Astrocyte of the cerebellum (primary cell): ENCODE measurements at regions not wholly inside any gene's neighbourhood (a gene's known extent, or its start where the extent isn't known, plus 50 kb on each side); places are given as distances from the start of the nearest gene placed in this dataset.

ENCODE experiments used
- DNase-seq: peaks from one replicate; pipeline ENCODE4 v3.0.0-alpha.2; 2011; ENCODE audit warnings: low read depth
- H3K4me3 ChIP-seq: 2 replicates; pipeline ENCODE4 v1.5.1; 2011; ENCODE audit warnings: mild to moderate bottlenecking, low read depth, low read length, moderate library complexity
- CTCF ChIP-seq: IDR thresholded peaks from 2 replicates; pipeline ENCODE4 v1.5.1; 2012; ENCODE audit warnings: low read length, low read depth, moderate library complexity, mild to moderate bottlenecking; ENCODE audit errors: missing control alignments
- in situ Hi-C: cut with HindIII; loops from 2 replicates; pipeline ENCODE4 v1.10.0; 2017; ENCODE audit warnings: low sequenced_read_pairs

DNA sequence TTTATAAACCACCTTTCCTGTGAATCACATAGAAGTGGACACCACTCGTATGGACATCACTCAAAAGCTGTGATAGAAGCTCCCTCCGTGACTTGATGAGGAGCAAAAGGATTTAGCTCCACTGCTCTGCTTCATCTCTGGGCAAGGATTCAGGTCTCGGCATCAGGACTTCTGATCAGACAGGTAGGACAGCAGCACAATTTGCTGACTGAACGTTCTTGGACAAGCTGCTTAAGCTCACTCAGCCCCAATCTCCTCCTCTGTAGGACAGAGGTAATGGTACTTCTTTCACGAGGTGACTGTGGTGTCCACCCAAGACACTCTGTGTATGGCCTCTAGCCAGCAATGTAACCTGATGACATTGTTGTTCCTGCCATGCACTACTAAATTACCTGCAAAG is 122.6 kb upstream of the AJAP1 start:
- no peak overlapping the region for H3K4me3 ChIP-seq
- TF ChIP-seq CTCF = no peak
- in situ Hi-C loops = no loop called here
- DNase-seq = no peak

DNA sequence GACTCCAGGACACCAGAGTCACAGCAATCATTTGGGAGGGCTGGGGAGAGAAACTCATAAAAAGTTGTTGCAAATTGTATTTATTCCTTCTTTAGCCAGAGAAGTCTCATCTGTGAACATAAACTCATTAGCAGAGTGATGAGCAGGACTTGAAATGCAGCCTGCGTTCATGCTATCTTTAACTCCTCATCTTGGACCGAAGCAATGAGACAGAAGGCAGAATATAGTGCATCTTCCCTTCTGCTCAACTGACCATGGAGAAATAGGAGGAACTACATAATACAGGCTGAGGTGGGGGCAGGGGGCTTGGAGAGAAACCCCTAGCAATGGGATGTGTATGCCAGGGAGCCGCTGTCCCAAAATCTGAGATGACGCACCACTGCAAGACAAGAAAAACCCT is 121.8 kb upstream of the AJAP1 start:
- in situ Hi-C loops = no loop called here
- DNase-seq = no peak
- no peak overlapping the region for H3K4me3 ChIP-seq
- TF ChIP-seq CTCF = no peak

DNA sequence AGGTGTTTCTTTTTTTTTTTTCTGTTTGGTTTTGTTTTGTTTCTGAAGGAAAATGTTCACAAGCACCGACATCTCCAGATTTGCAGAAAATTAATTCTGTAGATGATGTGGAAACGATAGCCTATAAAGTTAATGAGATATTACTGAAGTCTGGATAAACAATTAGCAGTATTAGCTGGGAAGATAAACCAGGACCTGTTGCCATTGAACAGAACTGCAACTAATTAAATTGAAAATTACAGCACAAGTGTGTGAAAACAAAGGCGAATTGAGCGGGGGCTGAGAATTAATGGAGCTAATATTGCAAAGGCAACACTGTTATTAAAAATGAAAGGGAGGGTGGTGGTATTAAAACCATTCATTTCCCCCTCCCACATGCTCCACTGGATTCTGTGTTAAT is 107.5 kb upstream of the AJAP1 start:
- no peak for TF ChIP-seq CTCF
- in situ Hi-C loops = no loop called here
- no peak overlapping the region for H3K4me3 ChIP-seq
- DNase-seq = no peak

DNA sequence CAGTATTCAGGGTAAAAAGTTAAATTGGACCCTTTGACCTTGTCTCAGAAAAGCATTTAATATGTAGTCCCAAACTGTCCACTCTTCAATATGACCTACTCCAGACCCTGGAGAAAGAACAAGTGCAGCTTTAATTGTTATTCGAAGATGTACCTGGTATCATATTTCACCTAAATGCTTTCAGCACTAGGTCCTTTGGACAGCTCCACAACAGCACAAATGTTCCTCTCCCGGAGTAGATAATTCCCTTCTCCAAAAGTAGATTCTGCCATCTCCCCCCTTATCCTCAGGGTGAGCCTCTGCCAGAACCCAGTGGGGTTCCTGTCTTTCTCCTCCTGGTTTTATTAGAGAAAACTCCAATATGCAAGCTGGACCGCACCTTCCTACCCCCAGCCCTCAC is 104.5 kb upstream of the AJAP1 start:
- no peak for DNase-seq
- TF ChIP-seq CTCF = no peak
- H3K4me3 ChIP-seq = no peak overlapping the region
- in situ Hi-C loops = no loop called here

GRCh38 chr1:4550941-4551340 is 103.5 kb upstream of the AJAP1 start:
- in situ Hi-C loops = no loop called here
- DNase-seq = no peak
- no peak overlapping the region for H3K4me3 ChIP-seq
- TF ChIP-seq CTCF = no peak

DNA sequence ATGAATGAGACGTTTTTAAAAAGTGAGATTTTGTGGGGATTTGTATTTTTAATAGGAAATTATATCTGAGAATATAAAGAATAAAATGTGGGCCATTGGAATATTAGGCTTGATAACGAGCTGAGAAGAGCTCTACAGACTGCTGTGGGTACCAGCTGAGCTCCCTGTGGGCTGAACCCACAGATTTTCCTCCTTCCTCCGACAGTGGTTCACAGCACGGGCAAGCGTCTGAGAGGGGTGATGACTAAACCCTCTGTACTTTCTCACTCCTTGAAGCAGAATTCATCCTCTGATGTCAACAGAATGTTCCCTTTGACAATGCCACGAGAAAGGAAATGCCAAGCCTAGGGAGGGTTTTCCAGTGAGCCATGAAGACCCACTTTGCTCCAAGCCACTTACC is 102.7 kb upstream of the AJAP1 start:
- TF ChIP-seq CTCF = no peak
- no peak for DNase-seq
- in situ Hi-C loops = no loop called here
- H3K4me3 ChIP-seq = no peak overlapping the region

DNA sequence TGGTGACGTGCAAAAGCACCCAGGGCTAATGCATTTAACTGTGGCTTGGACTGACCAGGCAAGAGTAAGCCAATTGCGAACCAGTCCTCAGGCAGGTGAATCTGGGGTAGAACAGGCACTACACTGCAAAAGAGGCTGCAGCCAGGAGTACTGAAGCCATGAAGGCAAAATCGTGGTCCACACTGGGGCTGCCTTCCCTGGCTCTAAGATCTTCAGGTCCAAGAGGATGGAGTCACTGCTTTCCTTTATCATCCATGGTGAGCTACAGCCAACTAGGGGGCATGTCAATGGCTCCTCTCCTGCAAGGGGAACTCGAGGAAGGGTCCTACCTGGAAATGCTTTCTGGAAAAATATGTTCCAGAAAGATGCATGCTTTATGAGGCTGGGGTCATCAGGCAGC is 100.6 kb upstream of the AJAP1 start:
- TF ChIP-seq CTCF = no peak
- DNase-seq = no peak
- H3K4me3 ChIP-seq = no peak overlapping the region
- in situ Hi-C loops = no loop called here
